ENCODE measurements at regions not wholly inside any gene's neighbourhood (a gene's known extent, or its start where the extent isn't known, plus 50 kb on each side); places are given as distances from the start of the nearest gene placed in this dataset.

GRCh38 chrX:26414534-26414933, 198.6 kb downstream of the MAGEB5 start:
- Histone ChIP-seq H3K9ac (ENCODE audit: insufficient read length, low read depth) (no peak overlapping the region), H3K9me3 (ENCODE audit: insufficient read depth, low read length) (no peaks in the 10 kb centered on the region), H3K27me3 (ENCODE audit: insufficient read depth, insufficient read length) (no peaks in the 10 kb centered on the region), H3K4me3 (ENCODE audit: insufficient read length, low read depth) (no peak overlapping the region), H3K36me3 (ENCODE audit: insufficient read depth, insufficient read length, low read length) (no peaks in the 10 kb centered on the region), H3K4me1 (ENCODE audit: insufficient read depth, insufficient read length) (no peaks in the 10 kb centered on the region)
- TF ChIP-seq YY1 (IDR thresholded peaks at IDR 0.05; ENCODE audit: insufficient read depth, insufficient read length) = no peak
- TF ChIP-seq ZNF274 (IDR thresholded peaks at IDR 0.05; ENCODE audit: low read depth, low read length) = no peak
- no peak for TF ChIP-seq SUZ12 (IDR thresholded peaks at IDR 0.05; ENCODE audit: extremely low read depth, insufficient read depth, insufficient read length)
- DNase-seq (ENCODE audit: low read depth, low spot score) = no peak

- no peaks in the 10 kb centered on the region for H3K4me1 ChIP-seq (ENCODE audit: insufficient read depth, insufficient read length)
- TF ChIP-seq ZNF274 (IDR thresholded peaks at IDR 0.05; ENCODE audit: low read depth, low read length) (no peak), YY1 (IDR thresholded peaks at IDR 0.05; ENCODE audit: insufficient read depth, insufficient read length) (no peak), SUZ12 (IDR thresholded peaks at IDR 0.05; ENCODE audit: extremely low read depth, insufficient read depth, insufficient read length) (no peak)
- no peak for DNase-seq (ENCODE audit: low read depth, low spot score)
- H3K9ac ChIP-seq (ENCODE audit: insufficient read length, low read depth) = no peak overlapping the region
- no peaks in the 10 kb centered on the region for H3K36me3 ChIP-seq (ENCODE audit: insufficient read depth, insufficient read length, low read length)
- H3K9me3 ChIP-seq (ENCODE audit: insufficient read depth, low read length) = no peaks in the 10 kb centered on the region
- no peak overlapping the region for H3K4me3 ChIP-seq (ENCODE audit: insufficient read length, low read depth)
- H3K27me3 ChIP-seq (ENCODE audit: insufficient read depth, insufficient read length) = no peaks in the 10 kb centered on the region
Measured at GRCh38 chrX:26411045-26411444, 195.1 kb downstream of the MAGEB5 start.

- Histone ChIP-seq H3K9ac (ENCODE audit: insufficient read length, low read depth) (no peak overlapping the region), H3K36me3 (ENCODE audit: insufficient read depth, insufficient read length, low read length) (no peaks in the 10 kb centered on the region), H3K4me1 (ENCODE audit: insufficient read depth, insufficient read length) (no peaks in the 10 kb centered on the region), H3K27me3 (ENCODE audit: insufficient read depth, insufficient read length) (no peaks in the 10 kb centered on the region), H3K4me3 (ENCODE audit: insufficient read length, low read depth) (no peak overlapping the region), H3K9me3 (ENCODE audit: insufficient read depth, low read length) (no peaks in the 10 kb centered on the region)
- DNase-seq (ENCODE audit: low read depth, low spot score) = no peak
- TF ChIP-seq YY1 (IDR thresholded peaks at IDR 0.05; ENCODE audit: insufficient read depth, insufficient read length) = no peak
- no peak for TF ChIP-seq SUZ12 (IDR thresholded peaks at IDR 0.05; ENCODE audit: extremely low read depth, insufficient read depth, insufficient read length)
- no peak for TF ChIP-seq ZNF274 (IDR thresholded peaks at IDR 0.05; ENCODE audit: low read depth, low read length)
Measured at GRCh38 chrX:26409636-26410035, 193.7 kb downstream of the MAGEB5 start.

- Histone ChIP-seq H3K4me1 (ENCODE audit: insufficient read depth, insufficient read length) (no peaks in the 10 kb centered on the region), H3K27me3 (ENCODE audit: insufficient read depth, insufficient read length) (no peaks in the 10 kb centered on the region), H3K4me3 (ENCODE audit: insufficient read length, low read depth) (no peak overlapping the region), H3K9ac (ENCODE audit: insufficient read length, low read depth) (no peak overlapping the region), H3K9me3 (ENCODE audit: insufficient read depth, low read length) (peaks cover 11% of the 10 kb centered on the region; the same call in 1 of the 2 replicates), H3K36me3 (ENCODE audit: insufficient read depth, insufficient read length, low read length) (no peaks in the 10 kb centered on the region)
- no peak for DNase-seq (ENCODE audit: low read depth, low spot score)
- TF ChIP-seq ZNF274 (IDR thresholded peaks at IDR 0.05; ENCODE audit: low read depth, low read length) (no peak), YY1 (IDR thresholded peaks at IDR 0.05; ENCODE audit: insufficient read depth, insufficient read length) (no peak), SUZ12 (IDR thresholded peaks at IDR 0.05; ENCODE audit: extremely low read depth, insufficient read depth, insufficient read length) (no peak)
Measured at GRCh38 chrX:26387906-26388305, 171.9 kb downstream of the MAGEB5 start.

- DNase-seq (ENCODE audit: low read depth, low spot score) = no peak
- no peak for TF ChIP-seq SUZ12 (IDR thresholded peaks at IDR 0.05; ENCODE audit: extremely low read depth, insufficient read depth, insufficient read length)
- no peak for TF ChIP-seq YY1 (IDR thresholded peaks at IDR 0.05; ENCODE audit: insufficient read depth, insufficient read length)
- no peak for TF ChIP-seq ZNF274 (IDR thresholded peaks at IDR 0.05; ENCODE audit: low read depth, low read length)
- no peaks in the 10 kb centered on the region for H3K9me3 ChIP-seq (ENCODE audit: insufficient read depth, low read length)
- H3K27me3 ChIP-seq (ENCODE audit: insufficient read depth, insufficient read length) = no peaks in the 10 kb centered on the region
- H3K9ac ChIP-seq (ENCODE audit: insufficient read length, low read depth) = no peak overlapping the region
- no peaks in the 10 kb centered on the region for H3K36me3 ChIP-seq (ENCODE audit: insufficient read depth, insufficient read length, low read length)
- no peaks in the 10 kb centered on the region for H3K4me1 ChIP-seq (ENCODE audit: insufficient read depth, insufficient read length)
- no peak overlapping the region for H3K4me3 ChIP-seq (ENCODE audit: insufficient read length, low read depth)
Measured at GRCh38 chrX:26376037-26376708, 160.2 kb downstream of the MAGEB5 start.

- no peaks in the 10 kb centered on the region for H3K9me3 ChIP-seq (ENCODE audit: insufficient read depth, low read length)
- H3K27me3 ChIP-seq (ENCODE audit: insufficient read depth, insufficient read length) = no peaks in the 10 kb centered on the region
- H3K4me3 ChIP-seq (ENCODE audit: insufficient read length, low read depth) = no peak overlapping the region
- H3K36me3 ChIP-seq (ENCODE audit: insufficient read depth, insufficient read length, low read length) = no peaks in the 10 kb centered on the region
- TF ChIP-seq YY1 (IDR thresholded peaks at IDR 0.05; ENCODE audit: insufficient read depth, insufficient read length) = no peak
- TF ChIP-seq SUZ12 (IDR thresholded peaks at IDR 0.05; ENCODE audit: extremely low read depth, insufficient read depth, insufficient read length) = no peak
- TF ChIP-seq ZNF274 (IDR thresholded peaks at IDR 0.05; ENCODE audit: low read depth, low read length) = no peak
- DNase-seq (ENCODE audit: low read depth, low spot score) = no peak
- H3K4me1 ChIP-seq (ENCODE audit: insufficient read depth, insufficient read length) = no peaks in the 10 kb centered on the region
- no peak overlapping the region for H3K9ac ChIP-seq (ENCODE audit: insufficient read length, low read depth)
Measured at GRCh38 chrX:26375346-26375745, 159.4 kb downstream of the MAGEB5 start.

GRCh38 chrX:26373829-26374228, 157.9 kb downstream of the MAGEB5 start:
- Histone ChIP-seq H3K4me1 (ENCODE audit: insufficient read depth, insufficient read length) (no peaks in the 10 kb centered on the region), H3K36me3 (ENCODE audit: insufficient read depth, insufficient read length, low read length) (no peaks in the 10 kb centered on the region), H3K9me3 (ENCODE audit: insufficient read depth, low read length) (no peaks in the 10 kb centered on the region), H3K9ac (ENCODE audit: insufficient read length, low read depth) (no peak overlapping the region), H3K4me3 (ENCODE audit: insufficient read length, low read depth) (no peak overlapping the region), H3K27me3 (ENCODE audit: insufficient read depth, insufficient read length) (no peaks in the 10 kb centered on the region)
- TF ChIP-seq YY1 (IDR thresholded peaks at IDR 0.05; ENCODE audit: insufficient read depth, insufficient read length) = no peak
- TF ChIP-seq SUZ12 (IDR thresholded peaks at IDR 0.05; ENCODE audit: extremely low read depth, insufficient read depth, insufficient read length) = no peak
- no peak for TF ChIP-seq ZNF274 (IDR thresholded peaks at IDR 0.05; ENCODE audit: low read depth, low read length)
- DNase-seq (ENCODE audit: low read depth, low spot score) = no peak

Data from NT2/D1 (cell line).